ENCODE measurements at regions not wholly inside any gene's neighbourhood (a gene's known extent, or its start where the extent isn't known, plus 50 kb on each side); places are given as distances from the start of the nearest gene placed in this dataset.

GRCh38 chr2:207449642-207450165 is 80.1 kb upstream of the CREB1 start:
- DNase-seq (ENCODE audit: low read depth, low spot score): no peak
- in situ Hi-C loops (cut with HindIII; ENCODE audit: low sequenced_read_pairs): no loop called here
- TF ChIP-seq CTCF (IDR thresholded peaks at IDR 0.05; ENCODE audit: low read depth, low read length): no peak
- H3K4me3 ChIP-seq (ENCODE audit: low read depth, low read length): no peak overlapping the region

DNA sequence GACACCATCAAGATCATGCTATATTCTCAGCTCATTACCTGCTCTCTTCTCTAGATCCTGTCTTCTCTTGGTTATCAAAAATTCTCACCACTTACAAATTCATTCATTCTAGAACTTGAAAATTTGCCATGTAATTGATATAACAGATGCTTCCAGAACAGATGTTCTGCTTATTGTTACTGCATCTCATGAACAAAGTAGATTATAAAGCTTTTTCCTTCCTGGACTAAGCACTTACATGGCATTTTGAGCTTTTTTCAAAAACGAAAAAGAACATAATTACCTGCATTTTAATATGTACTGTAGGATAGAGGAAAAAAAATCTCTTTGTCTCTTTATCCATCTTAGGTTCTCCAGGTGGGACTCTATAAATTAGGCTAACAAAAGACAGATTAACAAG is 79.6 kb upstream of the CREB1 start:
- no peak overlapping the region for H3K4me3 ChIP-seq (ENCODE audit: low read depth, low read length)
- TF ChIP-seq CTCF (IDR thresholded peaks at IDR 0.05; ENCODE audit: low read depth, low read length): no peak
- in situ Hi-C loops (cut with HindIII; ENCODE audit: low sequenced_read_pairs): no loop called here
- DNase-seq (ENCODE audit: low read depth, low spot score): no peak

GRCh38 chr2:207458582-207458981 is 71.2 kb upstream of the CREB1 start:
- TF ChIP-seq CTCF (IDR thresholded peaks at IDR 0.05; ENCODE audit: low read depth, low read length): no peak
- DNase-seq (ENCODE audit: low read depth, low spot score): no peak
- in situ Hi-C loops (cut with HindIII; ENCODE audit: low sequenced_read_pairs): no loop called here
- no peak overlapping the region for H3K4me3 ChIP-seq (ENCODE audit: low read depth, low read length)

DNA sequence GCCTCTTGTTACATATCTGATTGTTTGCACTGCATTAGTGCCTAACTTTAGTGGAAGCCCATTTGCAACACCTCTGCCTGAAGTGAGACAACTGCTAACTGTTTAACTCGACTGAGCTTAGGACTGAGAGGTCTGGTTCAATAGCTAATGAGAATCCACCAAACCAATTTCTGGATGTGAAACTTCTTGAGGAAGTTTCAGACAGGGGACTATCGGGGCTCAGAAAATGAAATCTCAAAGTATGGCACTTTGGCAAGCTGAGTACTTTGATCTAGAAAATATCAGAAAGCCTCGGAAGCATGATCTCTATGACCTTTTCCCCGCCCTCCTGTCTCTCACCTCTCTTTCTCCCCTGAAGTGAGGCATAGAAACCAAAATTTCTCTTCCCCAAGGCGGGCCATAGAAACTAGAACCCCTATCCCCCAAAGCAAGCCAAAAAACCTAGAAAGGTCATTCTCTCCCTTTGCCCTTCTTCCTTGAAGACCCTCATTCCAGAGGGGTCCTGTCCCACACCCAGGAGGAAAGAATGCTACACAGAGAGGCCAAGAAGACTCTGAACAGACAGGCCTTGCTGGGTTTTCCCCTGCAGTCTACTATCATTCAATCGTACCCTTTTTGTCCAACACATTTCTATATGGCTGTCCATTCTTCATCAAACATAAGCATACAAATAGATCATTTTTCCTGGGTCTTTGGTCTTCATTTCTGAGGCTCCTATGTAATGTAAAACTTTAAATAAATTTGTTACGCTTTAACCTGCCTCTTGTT is 69.6 kb upstream of the CREB1 start:
- no peak for DNase-seq (ENCODE audit: low read depth, low spot score)
- no peak overlapping the region for H3K4me3 ChIP-seq (ENCODE audit: low read depth, low read length)
- TF ChIP-seq CTCF (IDR thresholded peaks at IDR 0.05; ENCODE audit: low read depth, low read length): no peak
- in situ Hi-C loops (cut with HindIII; ENCODE audit: low sequenced_read_pairs): no loop called here

DNA sequence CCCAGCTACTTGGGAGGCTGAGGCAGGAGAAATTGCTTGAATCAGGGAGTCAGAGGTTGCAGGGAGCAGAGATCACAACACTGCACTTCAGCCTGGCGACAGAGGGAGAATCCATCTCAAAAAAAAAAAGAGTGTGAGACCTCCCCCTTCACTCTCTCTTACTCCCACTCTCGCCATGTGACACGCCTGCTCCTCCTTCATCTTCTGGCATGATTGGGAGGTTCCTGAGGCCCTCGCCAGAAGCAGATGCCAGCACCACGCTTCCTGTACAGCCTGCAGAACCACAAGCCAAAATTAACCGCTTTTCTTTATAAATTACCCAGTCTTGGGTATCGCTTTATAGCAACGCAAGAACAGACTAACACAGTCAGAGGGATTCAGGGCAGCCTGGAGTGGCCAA is 66.3 kb upstream of the CREB1 start:
- no peak for TF ChIP-seq CTCF (IDR thresholded peaks at IDR 0.05; ENCODE audit: low read depth, low read length)
- H3K4me3 ChIP-seq (ENCODE audit: low read depth, low read length): no peak overlapping the region
- in situ Hi-C loops (cut with HindIII; ENCODE audit: low sequenced_read_pairs): no loop called here
- no peak for DNase-seq (ENCODE audit: low read depth, low spot score)

- DNase-seq (ENCODE audit: low read depth, low spot score): no peak
- in situ Hi-C loops (cut with HindIII; ENCODE audit: low sequenced_read_pairs): no loop called here
- TF ChIP-seq CTCF (IDR thresholded peaks at IDR 0.05; ENCODE audit: low read depth, low read length): no peak
- H3K4me3 ChIP-seq (ENCODE audit: low read depth, low read length): no peak overlapping the region
Observed at GRCh38 chr2:207464007-207464406, 65.8 kb upstream of the CREB1 start.

All from astrocyte of the spinal cord (primary cell).